Body of pancreas (tissue), 4 donors: ENCODE measurements at regions not wholly inside any gene's neighbourhood (a gene's known extent, or its start where the extent isn't known, plus 50 kb on each side); places are given as distances from the start of the nearest gene placed in this dataset.
"Not testable (repeated sequence)": the region's sequence is repeated elsewhere in the genome, so short reads cannot be mapped to it uniquely, and the experiment has no call there.

ENCODE experiments used
- ATAC-seq: fragments of 150-250 bp; one replicate; pipeline ENCODE4 v1.9.1; 2016
- DNase-seq, 4 donors: peaks; one replicate each; pipeline ENCODE4 v3.0.0-alpha.2; 2019
- H3K27ac ChIP-seq, 4 donors: fragments of 200-600 bp; sonication (generic); 1 replicate in 3 of 4; 2 replicates in 1 of 4; pipeline versions ENCODE4 v1.5.1 to v1.6.1; 2016 to 2019; ENCODE audit warnings: mild to moderate bottlenecking in 1 of 4, mixed read lengths in 1 of 4, moderate library complexity in 1 of 4
- H3K27me3 ChIP-seq, 2 donors: fragments of 200-600 bp; sonication (generic); one replicate each; pipeline ENCODE4 v1.6.0; 2016; ENCODE audit warnings: mild to moderate bottlenecking in 1 of 2
- H3K36me3 ChIP-seq, 2 donors: fragments of 200-600 bp; sonication (generic); replicated peaks in 1 of 2; 2 replicates each; pipeline ENCODE4 v1.5.1; 2016; ENCODE audit warnings: low read depth in 2 of 2; ENCODE audit not compliant: insufficient read depth in 1 of 2
- H3K4me1 ChIP-seq: fragments of 200-600 bp; sonication (generic); one replicate; pipeline ENCODE4 v1.6.0; 2016
- H3K4me3 ChIP-seq, 2 donors: fragments of 200-600 bp; sonication (generic); 1 replicate in 1 of 2; 2 replicates in 1 of 2; pipeline ENCODE4 v1.5.1; 2016 to 2019
- H3K9me3 ChIP-seq, 3 donors: fragments of 200-600 bp; sonication (generic); 1 replicate in 2 of 3; 2 replicates in 1 of 3; pipeline ENCODE4 v1.5.1; 2016
- CTCF ChIP-seq, 7 experiments: fragments of 450-650 bp in 4 of 7; fragments of 200-600 bp in 3 of 7; sonication (generic) in 3 of 7; IDR thresholded peaks; one replicate each; pipeline ENCODE4 v1.5.1; 2016 to 2019; ENCODE audit warnings: antibody characterized with exemption in 7 of 7
- POLR2A ChIP-seq, 3 donors: fragments of 450-650 bp; IDR thresholded peaks; one replicate each; pipeline ENCODE4 v1.6.1; 2016; ENCODE audit warnings: antibody characterized with exemption in 3 of 3, mild to moderate bottlenecking in 2 of 3
- WGBS, 2 donors: methylation state at CpG; one replicate each; pipeline ENCODE4 v1.1.5; 2017; 5-methylcytosine and 5-hydroxymethylcytosine counted together
- intact Hi-C: fragments of 100-400 bp; cut with DNase I; formaldehyde crosslinking; loops from one replicate; pipeline ENCODE4 v1.15.1; 2023

GRCh38 chr16:55989569-55989907, 114.4 kb upstream of the CES5A start:
- WGBS, 2 donors, result 79 to 88% methylated on average over 11 to 18 of the region's 18 CpGs
- Histone ChIP-seq H3K27ac (no peak overlapping the region), H3K36me3 (no peaks in the 10 kb centered on the region), H3K4me3 (no peak overlapping the region), H3K27me3 (no peaks in the 10 kb centered on the region), H3K9me3 (no peaks in the 10 kb centered on the region), H3K4me1 (no peaks in the 10 kb centered on the region)
- intact Hi-C loops, result no loop called here
- no peak for DNase-seq
- no peak for ATAC-seq
- TF ChIP-seq POLR2A (IDR thresholded peaks at IDR 0.05), result no peak

GRCh38 chr16:55988850-55989568, 113.8 kb upstream of the CES5A start:
- H3K36me3 ChIP-seq, intact Hi-C loops: not testable (repeated sequence)

GRCh38 chr16:55988013-55988412, 112.8 kb upstream of the CES5A start:
- 64 to 70% methylated on average over 1 of the region's 1 CpG for WGBS, 2 donors
- intact Hi-C loops, result no loop called here
- no peak for ATAC-seq

More at GRCh38 chr16:55988850-55989568, 113.8 kb upstream of the CES5A start:
- H3K27ac ChIP-seq, ATAC-seq, DNase-seq, H3K4me3 ChIP-seq, H3K9me3 ChIP-seq, H3K4me1 ChIP-seq, H3K27me3 ChIP-seq: not testable (repeated sequence)
- 81 to 84% methylated on average over 25 to 40 of the region's 48 CpGs for WGBS, 2 donors

GRCh38 chr16:55982597-55982996, 107.4 kb upstream of the CES5A start:
- ATAC-seq (no peak), DNase-seq (no peak)
- no peak overlapping the region for H3K4me3 ChIP-seq
- no peaks in the 10 kb centered on the region for H3K9me3 ChIP-seq
- 42 to 67% methylated on average over 1 of the region's 1 CpG for WGBS, 2 donors
- intact Hi-C loops, result no loop called here
- H3K27ac ChIP-seq, result no peak overlapping the region
- no peaks in the 10 kb centered on the region for H3K36me3 ChIP-seq
- TF ChIP-seq POLR2A (IDR thresholded peaks at IDR 0.05), result no peak
- no peak for TF ChIP-seq CTCF (IDR thresholded peaks at IDR 0.05)
- no peaks in the 10 kb centered on the region for H3K27me3 ChIP-seq
- H3K4me1 ChIP-seq, result no peaks in the 10 kb centered on the region

More at GRCh38 chr16:55988013-55988412, 112.8 kb upstream of the CES5A start:
- Histone ChIP-seq H3K27ac (no peak overlapping the region), H3K36me3 (no peaks in the 10 kb centered on the region), H3K4me3 (no peak overlapping the region), H3K27me3 (no peaks in the 10 kb centered on the region), H3K9me3 (no peaks in the 10 kb centered on the region), H3K4me1 (no peaks in the 10 kb centered on the region)
- no peak for DNase-seq
- TF ChIP-seq POLR2A (IDR thresholded peaks at IDR 0.05) (no peak), CTCF (IDR thresholded peaks at IDR 0.05) (no peak)

GRCh38 chr16:55981557-55981956, 106.4 kb upstream of the CES5A start:
- Histone ChIP-seq H3K27me3 (no peaks in the 10 kb centered on the region), H3K4me1 (no peaks in the 10 kb centered on the region), H3K9me3 (no peaks in the 10 kb centered on the region), H3K4me3 (no peak overlapping the region), H3K36me3 (no peaks in the 10 kb centered on the region), H3K27ac (no peak overlapping the region)
- no peak for TF ChIP-seq CTCF (IDR thresholded peaks at IDR 0.05)
- intact Hi-C loops, result no loop called here
- DNase-seq (no peak), ATAC-seq (no peak)
- 62 to 66% methylated on average over 2 of the region's 2 CpGs for WGBS, 2 donors

GRCh38 chr16:55976815-55977214, 101.6 kb upstream of the CES5A start:
- no peaks in the 10 kb centered on the region for H3K4me1 ChIP-seq
- H3K4me3 ChIP-seq, result no peak overlapping the region
- ATAC-seq, result no peak
- H3K27ac ChIP-seq, result no peak overlapping the region
- TF ChIP-seq POLR2A (IDR thresholded peaks at IDR 0.05) (no peak), CTCF (IDR thresholded peaks at IDR 0.05) (no peak)
- H3K36me3 ChIP-seq, result no peaks in the 10 kb centered on the region
- intact Hi-C loops, result no loop called here
- 45% methylated on average over 2 of the region's 2 CpGs for WGBS, 2 donors
- no peaks in the 10 kb centered on the region for H3K27me3 ChIP-seq
- DNase-seq, result no peak
- H3K9me3 ChIP-seq, result no peaks in the 10 kb centered on the region
